ENCODE measurements at regions not wholly inside any gene's neighbourhood (a gene's known extent, or its start where the extent isn't known, plus 50 kb on each side); places are given as distances from the start of the nearest gene placed in this dataset.
A peak's percentile ranks its signal among the peaks of the same experiment; 100 is the strongest.

DNA sequence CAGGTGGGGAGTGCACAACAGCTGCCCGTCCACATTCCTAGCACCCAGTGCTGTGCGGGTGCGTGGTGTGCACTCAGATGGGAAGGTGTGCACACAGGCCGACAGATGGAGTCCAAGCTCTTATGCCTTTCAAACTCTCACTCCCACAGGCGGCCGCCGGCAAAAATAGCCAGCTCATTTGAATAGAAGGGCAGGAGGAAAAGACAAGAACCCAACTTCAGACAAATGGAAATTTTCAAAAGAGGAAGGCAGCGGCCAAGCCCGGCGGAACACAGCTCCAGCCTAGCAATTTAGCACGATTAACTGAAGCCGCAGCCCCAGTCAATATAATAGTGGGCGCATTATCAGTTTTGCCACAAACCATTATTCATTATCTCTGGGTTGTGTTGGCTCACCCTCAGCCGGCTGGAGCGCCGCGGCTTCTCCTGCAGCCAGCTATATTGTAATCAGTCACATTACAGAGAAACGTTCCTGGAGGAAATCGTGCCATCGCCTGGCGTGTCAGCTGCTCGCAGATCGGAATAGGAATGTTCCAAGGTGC is 103.9 kb upstream of the SEC14L1 start:
- Histone ChIP-seq H3K27ac (ENCODE audit: low read length) (no peak overlapping the region), H3K4me1 (ENCODE audit: control insufficient read depth, insufficient read depth, low read length) (no peaks in the 10 kb centered on the region), H3K36me3 (ENCODE audit: control insufficient read depth, insufficient read depth, low read length) (no peaks in the 10 kb centered on the region), H3K27me3 (ENCODE audit: control insufficient read depth, insufficient read depth, low read length) (no peaks in the 10 kb centered on the region), H3K9me3 (ENCODE audit: control insufficient read depth, insufficient read depth, low read length) (peaks cover 3% of the 10 kb centered on the region), H3K4me3 (ENCODE audit: low read length) (no peak overlapping the region)
- H3K4me1 Mint-ChIP-seq: peaks cover 0 to 16% of the 10 kb centered on the region in 2 donors
- H3K36me3 Mint-ChIP-seq: no peaks in the 10 kb centered on the region
- ATAC-seq (no peak), DNase-seq (no peak)
- H3K27me3 Mint-ChIP-seq (ENCODE audit: low read depth in 2 of 2): peaks cover 7 to 14% of the 10 kb centered on the region in 2 donors
- intact Hi-C loops (cut with micrococcal nuclease): no loop called here
- no peak overlapping the region for H3K27ac Mint-ChIP-seq
- H3K4me3 Mint-ChIP-seq: no peak overlapping the region
- 19% methylated on average over 23 of the region's 23 CpGs for WGBS (ENCODE audit: insufficient coverage)
- TF ChIP-seq, protein P1, sequence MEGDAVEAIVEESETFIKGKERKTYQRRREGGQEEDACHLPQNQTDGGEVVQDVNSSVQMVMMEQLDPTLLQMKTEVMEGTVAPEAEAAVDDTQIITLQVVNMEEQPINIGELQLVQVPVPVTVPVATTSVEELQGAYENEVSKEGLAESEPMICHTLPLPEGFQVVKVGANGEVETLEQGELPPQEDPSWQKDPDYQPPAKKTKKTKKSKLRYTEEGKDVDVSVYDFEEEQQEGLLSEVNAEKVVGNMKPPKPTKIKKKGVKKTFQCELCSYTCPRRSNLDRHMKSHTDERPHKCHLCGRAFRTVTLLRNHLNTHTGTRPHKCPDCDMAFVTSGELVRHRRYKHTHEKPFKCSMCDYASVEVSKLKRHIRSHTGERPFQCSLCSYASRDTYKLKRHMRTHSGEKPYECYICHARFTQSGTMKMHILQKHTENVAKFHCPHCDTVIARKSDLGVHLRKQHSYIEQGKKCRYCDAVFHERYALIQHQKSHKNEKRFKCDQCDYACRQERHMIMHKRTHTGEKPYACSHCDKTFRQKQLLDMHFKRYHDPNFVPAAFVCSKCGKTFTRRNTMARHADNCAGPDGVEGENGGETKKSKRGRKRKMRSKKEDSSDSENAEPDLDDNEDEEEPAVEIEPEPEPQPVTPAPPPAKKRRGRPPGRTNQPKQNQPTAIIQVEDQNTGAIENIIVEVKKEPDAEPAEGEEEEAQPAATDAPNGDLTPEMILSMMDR (IDR thresholded peaks at IDR 0.05): no peak
- H3K9me3 Mint-ChIP-seq: no peaks in the 10 kb centered on the region

DNA sequence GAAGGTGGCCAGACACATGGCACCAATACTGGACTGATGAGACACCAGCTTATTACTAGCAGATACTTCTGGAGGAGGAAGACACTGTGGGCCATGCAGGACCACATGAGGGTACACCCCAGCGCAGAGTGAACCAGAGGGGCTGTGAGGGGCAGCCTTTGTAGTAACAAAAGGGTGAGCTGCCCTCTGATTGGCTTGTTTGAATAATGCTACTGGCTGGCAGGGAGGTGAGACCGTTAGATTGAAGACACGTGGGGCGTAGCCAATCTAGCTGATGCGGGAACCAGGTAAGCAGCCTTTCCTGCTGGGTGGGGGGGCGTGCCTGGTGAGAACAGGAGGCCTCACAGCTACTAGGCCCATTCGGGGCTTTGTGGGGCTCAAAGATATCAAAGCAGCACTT is 102.8 kb upstream of the SEC14L1 start:
- intact Hi-C loops (cut with micrococcal nuclease): no loop called here
- no peaks in the 10 kb centered on the region for H3K4me1 ChIP-seq (ENCODE audit: control insufficient read depth, insufficient read depth, low read length)
- Mint-ChIP-seq H3K36me3 (no peaks in the 10 kb centered on the region), H3K27ac (no peak overlapping the region), H3K4me3 (no peak overlapping the region), H3K9me3 (no peaks in the 10 kb centered on the region), H3K27me3 (ENCODE audit: low read depth in 2 of 2) (peaks cover 7 to 14% of the 10 kb centered on the region in 2 donors), H3K4me1 (peaks cover 0 to 16% of the 10 kb centered on the region in 2 donors)
- no peaks in the 10 kb centered on the region for H3K27me3 ChIP-seq (ENCODE audit: control insufficient read depth, insufficient read depth, low read length)
- no peak for ATAC-seq
- no peaks in the 10 kb centered on the region for H3K9me3 ChIP-seq (ENCODE audit: control insufficient read depth, insufficient read depth, low read length)
- no peak for DNase-seq
- H3K4me3 ChIP-seq (ENCODE audit: low read length): no peak overlapping the region
- WGBS (ENCODE audit: insufficient coverage): 90% methylated on average over 7 of the region's 7 CpGs
- H3K36me3 ChIP-seq (ENCODE audit: control insufficient read depth, insufficient read depth, low read length): no peaks in the 10 kb centered on the region
- no peak overlapping the region for H3K27ac ChIP-seq (ENCODE audit: low read length)
- TF ChIP-seq, protein P1 (IDR thresholded peaks at IDR 0.05): no peak

- peaks cover 10 to 14% of the 10 kb centered on the region in 2 donors for H3K27me3 Mint-ChIP-seq (ENCODE audit: low read depth in 2 of 2)
- H3K4me3 Mint-ChIP-seq: no peak overlapping the region
- Histone ChIP-seq H3K36me3 (ENCODE audit: control insufficient read depth, insufficient read depth, low read length) (no peaks in the 10 kb centered on the region), H3K9me3 (ENCODE audit: control insufficient read depth, insufficient read depth, low read length) (no peaks in the 10 kb centered on the region), H3K4me3 (ENCODE audit: low read length) (no peak overlapping the region), H3K27ac (ENCODE audit: low read length) (no peak overlapping the region), H3K27me3 (ENCODE audit: control insufficient read depth, insufficient read depth, low read length) (no peaks in the 10 kb centered on the region), H3K4me1 (ENCODE audit: control insufficient read depth, insufficient read depth, low read length) (no peaks in the 10 kb centered on the region)
- TF ChIP-seq, protein P1 (IDR thresholded peaks at IDR 0.05): no peak
- peak in 1 of 3 donors; percentile 11 for ATAC-seq
- WGBS (ENCODE audit: insufficient coverage): 67% methylated on average over 20 of the region's 20 CpGs
- H3K9me3 Mint-ChIP-seq: no peaks in the 10 kb centered on the region
- H3K36me3 Mint-ChIP-seq: no peaks in the 10 kb centered on the region
- intact Hi-C loops (cut with micrococcal nuclease): no loop called here
- H3K4me1 Mint-ChIP-seq: peaks cover 0 to 16% of the 10 kb centered on the region in 2 donors
- DNase-seq: no peak
- H3K27ac Mint-ChIP-seq: no peak overlapping the region
Measured at GRCh38 chr17:77038884-77039555, 101.7 kb upstream of the SEC14L1 start.

Data from natural killer cell (primary cell).